Testis (tissue), 2 donors: ENCODE measurements at regions not wholly inside any gene's neighbourhood (a gene's known extent, or its start where the extent isn't known, plus 50 kb on each side); places are given as distances from the start of the nearest gene placed in this dataset.
"Not testable (repeated sequence)": the region's sequence is repeated elsewhere in the genome, so short reads cannot be mapped to it uniquely, and the experiment has no call there.

ENCODE experiments used
- POLR2A ChIP-seq: fragments of 450-650 bp; IDR thresholded peaks from one replicate; pipeline ENCODE4 v1.6.1; 2017; ENCODE audit warnings: antibody characterized with exemption, mild to moderate bottlenecking, moderate library complexity
- TF ChIP-seq, protein P1 (sequence below), 3 experiments: fragments of 450-650 bp in 2 of 3; fragments of 200-600 bp in 1 of 3; sonication (generic) in 1 of 3; IDR thresholded peaks; one replicate each; pipeline ENCODE4 v1.5.1; 2016 to 2019; ENCODE audit warnings: antibody characterized with exemption in 3 of 3, mild to moderate bottlenecking in 2 of 3, moderate library complexity in 1 of 3

DNA sequence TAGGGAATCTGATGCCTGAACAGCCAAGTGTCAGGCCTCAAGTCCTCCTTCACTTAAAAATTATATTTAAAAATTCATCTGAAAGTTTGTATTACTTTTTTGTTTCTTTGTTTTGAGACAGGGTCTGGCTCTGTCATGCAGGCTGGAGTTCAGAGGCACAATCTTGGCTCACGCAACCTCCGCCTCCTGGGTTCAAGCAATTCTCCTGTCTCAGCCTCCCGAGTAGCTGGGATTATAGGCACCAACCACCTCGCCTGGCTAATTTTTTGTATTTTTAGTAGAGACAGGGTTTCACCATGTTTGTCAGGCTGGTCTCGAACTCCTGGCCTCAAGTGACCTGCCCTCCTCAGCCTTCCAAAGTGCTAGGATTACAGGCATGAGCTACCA is 53.6 kb upstream of the RDX start:
- TF ChIP-seq, protein P1, sequence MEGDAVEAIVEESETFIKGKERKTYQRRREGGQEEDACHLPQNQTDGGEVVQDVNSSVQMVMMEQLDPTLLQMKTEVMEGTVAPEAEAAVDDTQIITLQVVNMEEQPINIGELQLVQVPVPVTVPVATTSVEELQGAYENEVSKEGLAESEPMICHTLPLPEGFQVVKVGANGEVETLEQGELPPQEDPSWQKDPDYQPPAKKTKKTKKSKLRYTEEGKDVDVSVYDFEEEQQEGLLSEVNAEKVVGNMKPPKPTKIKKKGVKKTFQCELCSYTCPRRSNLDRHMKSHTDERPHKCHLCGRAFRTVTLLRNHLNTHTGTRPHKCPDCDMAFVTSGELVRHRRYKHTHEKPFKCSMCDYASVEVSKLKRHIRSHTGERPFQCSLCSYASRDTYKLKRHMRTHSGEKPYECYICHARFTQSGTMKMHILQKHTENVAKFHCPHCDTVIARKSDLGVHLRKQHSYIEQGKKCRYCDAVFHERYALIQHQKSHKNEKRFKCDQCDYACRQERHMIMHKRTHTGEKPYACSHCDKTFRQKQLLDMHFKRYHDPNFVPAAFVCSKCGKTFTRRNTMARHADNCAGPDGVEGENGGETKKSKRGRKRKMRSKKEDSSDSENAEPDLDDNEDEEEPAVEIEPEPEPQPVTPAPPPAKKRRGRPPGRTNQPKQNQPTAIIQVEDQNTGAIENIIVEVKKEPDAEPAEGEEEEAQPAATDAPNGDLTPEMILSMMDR (IDR thresholded peaks at IDR 0.05) = not testable (repeated sequence)
- TF ChIP-seq POLR2A = not testable (repeated sequence)
